OCI-LY3 (cell line): ENCODE measurements at regions not wholly inside any gene's neighbourhood (a gene's known extent, or its start where the extent isn't known, plus 50 kb on each side); places are given as distances from the start of the nearest gene placed in this dataset.

Source experiments
- EZH2phosphoT487 ChIP-seq: fragments of 200-600 bp; shearing (Covaris generic); IDR thresholded peaks from 2 replicates; pipeline ENCODE4 v1.6.1; 2018; ENCODE audit warnings: antibody characterized with exemption, mixed run types, low read depth
- TF ChIP-seq, protein P1 (sequence below): fragments of 200-600, 300-600 bp; sonication (generic); IDR thresholded peaks from 2 replicates; pipeline ENCODE4 v1.5.1; 2014; ENCODE audit warnings: antibody characterized with exemption, low read length, low read depth

DNA sequence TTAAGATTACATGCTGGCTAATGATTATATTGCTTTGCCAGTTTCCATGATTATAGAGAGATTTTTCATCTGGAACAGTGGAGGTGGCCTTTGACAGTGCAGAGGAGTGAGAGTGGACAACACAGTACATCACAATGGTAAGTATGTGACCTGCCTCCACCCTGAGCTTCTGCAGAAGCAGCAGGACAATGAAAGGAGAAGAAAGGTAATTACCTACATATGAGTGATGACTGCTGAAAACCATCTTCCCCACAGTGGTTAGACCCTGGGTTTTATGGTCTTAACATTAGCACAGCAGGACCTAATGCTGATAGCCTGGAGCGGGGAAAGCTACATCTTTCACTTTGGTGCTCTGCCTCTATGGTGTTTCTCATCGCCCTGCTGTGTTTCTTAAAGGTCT, 454.7 kb upstream of the DDI1 start:
- TF ChIP-seq, protein P1, sequence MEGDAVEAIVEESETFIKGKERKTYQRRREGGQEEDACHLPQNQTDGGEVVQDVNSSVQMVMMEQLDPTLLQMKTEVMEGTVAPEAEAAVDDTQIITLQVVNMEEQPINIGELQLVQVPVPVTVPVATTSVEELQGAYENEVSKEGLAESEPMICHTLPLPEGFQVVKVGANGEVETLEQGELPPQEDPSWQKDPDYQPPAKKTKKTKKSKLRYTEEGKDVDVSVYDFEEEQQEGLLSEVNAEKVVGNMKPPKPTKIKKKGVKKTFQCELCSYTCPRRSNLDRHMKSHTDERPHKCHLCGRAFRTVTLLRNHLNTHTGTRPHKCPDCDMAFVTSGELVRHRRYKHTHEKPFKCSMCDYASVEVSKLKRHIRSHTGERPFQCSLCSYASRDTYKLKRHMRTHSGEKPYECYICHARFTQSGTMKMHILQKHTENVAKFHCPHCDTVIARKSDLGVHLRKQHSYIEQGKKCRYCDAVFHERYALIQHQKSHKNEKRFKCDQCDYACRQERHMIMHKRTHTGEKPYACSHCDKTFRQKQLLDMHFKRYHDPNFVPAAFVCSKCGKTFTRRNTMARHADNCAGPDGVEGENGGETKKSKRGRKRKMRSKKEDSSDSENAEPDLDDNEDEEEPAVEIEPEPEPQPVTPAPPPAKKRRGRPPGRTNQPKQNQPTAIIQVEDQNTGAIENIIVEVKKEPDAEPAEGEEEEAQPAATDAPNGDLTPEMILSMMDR = no peak
- no peak for TF ChIP-seq EZH2phosphoT487
